HepG2 (cell line): ENCODE measurements at regions not wholly inside any gene's neighbourhood (a gene's known extent, or its start where the extent isn't known, plus 50 kb on each side); places are given as distances from the start of the nearest gene placed in this dataset.

Experiments used
- CTCF ChIP-seq: sonication (generic); formaldehyde crosslinking; IDR thresholded peaks from 2 replicates; pipeline ENCODE4 v1.5.0; 2020; ENCODE audit warnings: mild to moderate bottlenecking, missing genetic modification reagents, moderate library complexity
- FOXC1 ChIP-seq: sonication (generic); formaldehyde crosslinking; IDR thresholded peaks from 2 replicates; pipeline ENCODE4 v1.8.0; 2022; ENCODE audit warnings: mild to moderate bottlenecking, missing genetic modification reagents, borderline replicate concordance
- FOXJ3 ChIP-seq: sonication (generic); formaldehyde crosslinking; IDR thresholded peaks from 2 replicates; pipeline ENCODE4 v1.4.0; 2020; ENCODE audit warnings: missing genetic modification reagents, mild to moderate bottlenecking, borderline replicate concordance
- FOXK2 ChIP-seq: fragments of 450-650 bp; IDR thresholded peaks from 2 replicates; pipeline ENCODE4 v1.6.1; 2016
- HCFC1 ChIP-seq: fragments of 150-350 bp; IDR thresholded peaks from 2 replicates; pipeline ENCODE4 v1.6.1; 2014; ENCODE audit warnings: low read depth, low read length
- HIVEP1 ChIP-seq: sonication (generic); formaldehyde crosslinking; IDR thresholded peaks from 2 replicates; pipeline ENCODE4 v1.4.0; 2020; ENCODE audit warnings: mild to moderate bottlenecking, missing genetic modification reagents
- MXI1 ChIP-seq: IDR thresholded peaks from 3 replicates; pipeline ENCODE4 v1.6.1; 2012; ENCODE audit warnings: low read depth, low read length, inconsistent platforms, borderline replicate concordance
- NR1H2 ChIP-seq: sonication (generic); formaldehyde crosslinking; IDR thresholded peaks from 2 replicates; pipeline ENCODE4 v1.8.1; 2022; ENCODE audit warnings: low read depth, missing genetic modification reagents, borderline replicate concordance
- PBX3 ChIP-seq: sonication (generic); formaldehyde crosslinking; IDR thresholded peaks from 2 replicates; pipeline ENCODE4 v1.8.1; 2023; ENCODE audit warnings: missing genetic modification reagents, inconsistent platforms, borderline replicate concordance
- POLR2A ChIP-seq, 2 experiments: IDR thresholded peaks; 2 replicates each; pipeline ENCODE4 v1.6.1; 2011; ENCODE audit warnings: low read depth in 2 of 2, low read length in 2 of 2, mild to moderate bottlenecking in 1 of 2, moderate library complexity in 1 of 2; ENCODE audit not compliant: insufficient read depth in 1 of 2
- PRDM10 ChIP-seq: sonication (generic); formaldehyde crosslinking; IDR thresholded peaks from 2 replicates; pipeline ENCODE4 v1.4.0; 2020; ENCODE audit warnings: low read depth, missing genetic modification reagents
- YY1 ChIP-seq: IDR thresholded peaks from 2 replicates; pipeline ENCODE4 v1.6.1; 2011; ENCODE audit warnings: low read length, low read depth, moderate library complexity, mild to moderate bottlenecking; ENCODE audit not compliant: insufficient read depth, insufficient replicate concordance
- ZNF251 ChIP-seq: sonication (generic); formaldehyde crosslinking; IDR thresholded peaks from 2 replicates; pipeline ENCODE4 v1.9.0; 2021; ENCODE audit warnings: mild to moderate bottlenecking, missing genetic modification reagents
- TF ChIP-seq, protein P1 (sequence below): sonication (generic); formaldehyde crosslinking; conservative IDR thresholded peaks from 2 replicates; pipeline ENCODE4 v1.5.0; 2020; ENCODE audit warnings: missing genetic modification reagents

DNA sequence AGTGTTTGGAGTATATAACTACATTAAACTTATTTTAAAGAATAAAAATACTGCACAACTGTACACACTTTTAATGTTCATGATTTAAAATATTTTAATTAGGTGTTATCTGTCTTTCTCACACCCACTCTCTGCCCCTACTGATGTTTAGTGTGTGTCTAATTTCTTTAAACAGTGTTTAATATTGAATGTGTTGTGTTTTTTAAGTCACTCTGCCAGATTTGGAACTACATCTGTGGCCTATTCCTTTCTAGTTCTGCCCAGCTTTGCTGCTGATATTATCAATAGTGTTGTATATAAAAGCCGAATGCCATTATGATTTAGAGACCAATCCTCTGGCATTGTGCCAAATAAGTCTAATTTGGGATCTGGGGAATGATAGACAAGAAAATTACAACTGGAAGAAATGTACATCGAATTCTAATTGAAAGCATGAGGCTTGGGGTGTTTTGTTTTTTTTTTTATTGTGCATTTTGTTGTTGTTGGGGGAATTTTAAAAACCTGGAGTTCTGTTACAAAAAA is 398.0 kb downstream of the CPS1 start:
- TF ChIP-seq FOXK2 (no peak), POLR2A (IDR thresholded peaks at IDR 0.05; ENCODE audit: insufficient read depth in 1 of 2, low read depth in 2 of 2, low read length in 2 of 2) (no peak), YY1 (no peak), HIVEP1 (CRISPR knock-in tag) (no peak), MXI1 (no peak), FOXJ3 (CRISPR knock-in tag) (no peak), FOXC1 (no peak), HCFC1 (no peak), NR1H2 (CRISPR knock-in tag) (no peak), PBX3 (CRISPR knock-in tag) (no peak), PRDM10 (CRISPR knock-in tag) (no peak), ZNF251 (CRISPR knock-in tag) (no peak), CTCF (CRISPR knock-in tag) (no peak)
- TF ChIP-seq, protein P1, sequence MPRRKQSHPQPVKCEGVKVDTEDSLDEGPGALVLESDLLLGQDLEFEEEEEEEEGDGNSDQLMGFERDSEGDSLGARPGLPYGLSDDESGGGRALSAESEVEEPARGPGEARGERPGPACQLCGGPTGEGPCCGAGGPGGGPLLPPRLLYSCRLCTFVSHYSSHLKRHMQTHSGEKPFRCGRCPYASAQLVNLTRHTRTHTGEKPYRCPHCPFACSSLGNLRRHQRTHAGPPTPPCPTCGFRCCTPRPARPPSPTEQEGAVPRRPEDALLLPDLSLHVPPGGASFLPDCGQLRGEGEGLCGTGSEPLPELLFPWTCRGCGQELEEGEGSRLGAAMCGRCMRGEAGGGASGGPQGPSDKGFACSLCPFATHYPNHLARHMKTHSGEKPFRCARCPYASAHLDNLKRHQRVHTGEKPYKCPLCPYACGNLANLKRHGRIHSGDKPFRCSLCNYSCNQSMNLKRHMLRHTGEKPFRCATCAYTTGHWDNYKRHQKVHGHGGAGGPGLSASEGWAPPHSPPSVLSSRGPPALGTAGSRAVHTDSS (CRISPR knock-in tag): no peak
